Keratinocyte (primary cell): ENCODE measurements at regions not wholly inside any gene's neighbourhood (a gene's known extent, or its start where the extent isn't known, plus 50 kb on each side); places are given as distances from the start of the nearest gene placed in this dataset.

Experiments
- DNase-seq: peaks from one replicate; pipeline ENCODE4 v3.0.0-alpha.2; 2011; ENCODE audit warnings: low read depth, missing footprints, low spot score
- FAIRE-seq: peaks from 2 replicates; lab custom pipeline; 2011; peaks lifted over from hg19 to GRCh38; lab: Jason Lieb, UNC
- H2AFZ ChIP-seq: 2 replicates; pipeline ENCODE4 v1.6.0; 2012; ENCODE audit warnings: low read length, control low read depth, inconsistent platforms; ENCODE audit not compliant: control insufficient read depth
- H3K27ac ChIP-seq: 2 replicates; pipeline ENCODE4 v1.5.1; 2011; ENCODE audit warnings: low read length; ENCODE audit not compliant: control insufficient read depth, insufficient read depth
- H3K27me3 ChIP-seq: 3 replicates; pipeline ENCODE4 v1.6.0; 2011; ENCODE audit warnings: low read length; ENCODE audit not compliant: control insufficient read depth, insufficient read depth; ENCODE audit errors: extremely low read depth
- H3K36me3 ChIP-seq, 2 experiments: 2 replicates in 1 of 2; 3 replicates in 1 of 2; pipeline ENCODE4 v1.5.1; 2011; ENCODE audit warnings: low read length in 2 of 2, mild to moderate bottlenecking in 1 of 2; ENCODE audit not compliant: control insufficient read depth in 2 of 2, insufficient read depth in 2 of 2; ENCODE audit errors: extremely low read depth in 1 of 2
- H3K4me1 ChIP-seq: 3 replicates; pipeline ENCODE4 v1.5.1; 2011; ENCODE audit warnings: low read length; ENCODE audit not compliant: control insufficient read depth, insufficient read depth; ENCODE audit errors: extremely low read depth
- H3K4me2 ChIP-seq: 3 replicates; pipeline ENCODE4 v1.6.0; 2011; ENCODE audit warnings: low read depth, low read length; ENCODE audit not compliant: control insufficient read depth, insufficient read depth; ENCODE audit errors: extremely low read depth
- H3K4me3 ChIP-seq, 3 experiments: fragments of 200-600 bp in 1 of 3; sonication (generic) in 1 of 3; 2 replicates in 2 of 3; 3 replicates in 1 of 3; pipeline ENCODE4 v1.5.1; 2011 to 2016; ENCODE audit warnings: low read length in 3 of 3, mild to moderate bottlenecking in 3 of 3, control low read depth in 2 of 3, inconsistent platforms in 1 of 3, low read depth in 1 of 3, mixed read lengths in 1 of 3, mixed run types in 1 of 3, moderate library complexity in 1 of 3; ENCODE audit not compliant: control insufficient read depth in 2 of 3, insufficient read depth in 2 of 3; ENCODE audit errors: extremely low read depth in 1 of 3
- H3K79me2 ChIP-seq: 2 replicates; pipeline ENCODE4 v1.6.0; 2012; ENCODE audit warnings: low read length; ENCODE audit not compliant: control insufficient read depth, insufficient read depth
- H3K9ac ChIP-seq: 3 replicates; pipeline ENCODE4 v1.6.0; 2011; ENCODE audit warnings: low read length; ENCODE audit not compliant: control insufficient read depth, insufficient read depth; ENCODE audit errors: extremely low read depth
- H3K9me1 ChIP-seq: 3 replicates; pipeline ENCODE4 v1.6.0; 2011; ENCODE audit warnings: low read length; ENCODE audit not compliant: control insufficient read depth, insufficient read depth; ENCODE audit errors: extremely low read depth
- H3K9me3 ChIP-seq: 2 replicates; pipeline ENCODE4 v1.5.1; 2012; ENCODE audit warnings: low read depth, low read length; ENCODE audit not compliant: control insufficient read depth
- H4K20me1 ChIP-seq: 3 replicates; pipeline ENCODE4 v1.6.0; 2011; ENCODE audit warnings: low read length; ENCODE audit not compliant: control insufficient read depth, insufficient read depth; ENCODE audit errors: extremely low read depth
- EZH2 ChIP-seq: IDR thresholded peaks from one replicate; pipeline ENCODE4 v1.6.1; 2012; ENCODE audit warnings: inconsistent platforms, mild to moderate bottlenecking, low read length, moderate library complexity
- dilution Hi-C: fragments of 300-500 bp; cut with MboI; formaldehyde crosslinking; loops from one replicate; pipeline ENCODE4 v1.7.0; 2020; ENCODE audit warnings: low sequenced_read_pairs; ENCODE audit not compliant: extremely low pct_ligation_motif_present
- TF ChIP-seq, protein P1 (sequence below), 3 experiments: IDR thresholded peaks in 1 of 3; conservative IDR thresholded peaks in 1 of 3; optimal IDR thresholded peaks in 1 of 3; 2 replicates in 2 of 3; 3 replicates in 1 of 3; pipeline versions ENCODE3 to v1.5.1; 2011; ENCODE audit warnings: low read length in 3 of 3, mild to moderate bottlenecking in 3 of 3, moderate library complexity in 2 of 3, control low read depth in 1 of 3, inconsistent platforms in 1 of 3; ENCODE audit not compliant: insufficient read depth in 2 of 3; ENCODE audit errors: extremely low read depth in 1 of 3

DNA sequence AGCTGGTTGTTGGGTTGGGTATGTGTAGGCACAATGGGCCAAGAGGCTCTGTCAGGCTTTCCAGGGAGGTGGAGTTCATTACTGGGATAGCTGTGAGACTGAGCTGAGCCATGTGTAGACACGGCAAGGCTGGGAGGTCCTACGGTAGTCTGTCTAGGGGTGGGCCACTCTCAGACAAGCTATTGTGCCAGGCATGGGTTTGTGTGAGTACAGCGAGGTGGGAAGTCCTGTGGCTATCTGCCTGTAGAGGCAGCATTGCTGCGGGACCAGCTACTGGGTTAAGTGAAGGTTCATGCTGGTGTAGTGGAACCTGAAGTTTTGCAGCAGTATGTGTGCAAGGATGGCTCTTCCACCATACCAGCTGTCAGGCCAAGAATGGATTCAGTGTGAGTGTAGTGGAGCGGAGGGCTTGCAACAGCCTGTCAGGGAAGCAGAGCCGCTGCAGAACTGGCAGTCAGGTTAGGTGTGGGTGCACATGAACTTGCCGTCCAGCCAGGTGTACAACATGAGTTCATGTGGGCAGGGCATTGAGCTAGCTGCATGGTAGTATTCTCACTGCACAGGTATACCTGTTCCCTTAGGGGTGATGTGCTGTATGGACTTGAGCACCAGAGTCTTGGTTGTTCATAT, 78.0 kb upstream of the CENPW start:
- FAIRE-seq (no peak), DNase-seq (no peak)
- Histone ChIP-seq H3K27me3 (no peaks in the 10 kb centered on the region), H3K4me3 (no peak overlapping the region), H3K9ac (no peak overlapping the region), H3K4me1 (no peaks in the 10 kb centered on the region), H3K4me2 (no peak overlapping the region), H4K20me1 (no peaks in the 10 kb centered on the region), H3K9me1 (no peaks in the 10 kb centered on the region), H3K79me2 (no peaks in the 10 kb centered on the region), H3K9me3 (no peaks in the 10 kb centered on the region), H3K27ac (no peak overlapping the region), H3K36me3 (no peaks in the 10 kb centered on the region), H2AFZ (no peak overlapping the region)
- dilution Hi-C loops: no loop called here
- no peak for TF ChIP-seq EZH2
- TF ChIP-seq, protein P1, sequence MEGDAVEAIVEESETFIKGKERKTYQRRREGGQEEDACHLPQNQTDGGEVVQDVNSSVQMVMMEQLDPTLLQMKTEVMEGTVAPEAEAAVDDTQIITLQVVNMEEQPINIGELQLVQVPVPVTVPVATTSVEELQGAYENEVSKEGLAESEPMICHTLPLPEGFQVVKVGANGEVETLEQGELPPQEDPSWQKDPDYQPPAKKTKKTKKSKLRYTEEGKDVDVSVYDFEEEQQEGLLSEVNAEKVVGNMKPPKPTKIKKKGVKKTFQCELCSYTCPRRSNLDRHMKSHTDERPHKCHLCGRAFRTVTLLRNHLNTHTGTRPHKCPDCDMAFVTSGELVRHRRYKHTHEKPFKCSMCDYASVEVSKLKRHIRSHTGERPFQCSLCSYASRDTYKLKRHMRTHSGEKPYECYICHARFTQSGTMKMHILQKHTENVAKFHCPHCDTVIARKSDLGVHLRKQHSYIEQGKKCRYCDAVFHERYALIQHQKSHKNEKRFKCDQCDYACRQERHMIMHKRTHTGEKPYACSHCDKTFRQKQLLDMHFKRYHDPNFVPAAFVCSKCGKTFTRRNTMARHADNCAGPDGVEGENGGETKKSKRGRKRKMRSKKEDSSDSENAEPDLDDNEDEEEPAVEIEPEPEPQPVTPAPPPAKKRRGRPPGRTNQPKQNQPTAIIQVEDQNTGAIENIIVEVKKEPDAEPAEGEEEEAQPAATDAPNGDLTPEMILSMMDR (optimal IDR thresholded peaks at IDR 0.05 in 1 of 3, IDR thresholded peaks at IDR 0.05 in 1 of 3, conservative IDR thresholded peaks at IDR 0.05 in 1 of 3; ENCODE audit: extremely low read depth in 1 of 3, insufficient read depth in 2 of 3, low read length in 3 of 3): no peak

- dilution Hi-C loops: no loop called here
Observed at GRCh38 chr6:126264265-126264664, 75.7 kb upstream of the CENPW start.

More at GRCh38 chr6:126264265-126264664, 75.7 kb upstream of the CENPW start:
- Histone ChIP-seq H3K9ac (no peak overlapping the region), H3K36me3 (no peaks in the 10 kb centered on the region), H3K27me3 (no peaks in the 10 kb centered on the region), H3K4me1 (no peaks in the 10 kb centered on the region), H3K4me3 (no peak overlapping the region), H3K9me1 (no peaks in the 10 kb centered on the region), H3K4me2 (no peak overlapping the region), H3K79me2 (no peaks in the 10 kb centered on the region), H2AFZ (no peak overlapping the region), H3K9me3 (no peaks in the 10 kb centered on the region), H3K27ac (no peak overlapping the region), H4K20me1 (no peaks in the 10 kb centered on the region)
- TF ChIP-seq, protein P1 (optimal IDR thresholded peaks at IDR 0.05 in 1 of 3, IDR thresholded peaks at IDR 0.05 in 1 of 3, conservative IDR thresholded peaks at IDR 0.05 in 1 of 3; ENCODE audit: extremely low read depth in 1 of 3, insufficient read depth in 2 of 3, low read length in 3 of 3): no peak
- TF ChIP-seq EZH2: no peak
- DNase-seq (no peak), FAIRE-seq (no peak)
